ENCODE measurements at regions not wholly inside any gene's neighbourhood (a gene's known extent, or its start where the extent isn't known, plus 50 kb on each side); places are given as distances from the start of the nearest gene placed in this dataset.
A peak's percentile ranks its signal among the peaks of the same experiment; 100 is the strongest.
"Not testable (repeated sequence)": the region's sequence is repeated elsewhere in the genome, so short reads cannot be mapped to it uniquely, and the experiment has no call there.

DNA sequence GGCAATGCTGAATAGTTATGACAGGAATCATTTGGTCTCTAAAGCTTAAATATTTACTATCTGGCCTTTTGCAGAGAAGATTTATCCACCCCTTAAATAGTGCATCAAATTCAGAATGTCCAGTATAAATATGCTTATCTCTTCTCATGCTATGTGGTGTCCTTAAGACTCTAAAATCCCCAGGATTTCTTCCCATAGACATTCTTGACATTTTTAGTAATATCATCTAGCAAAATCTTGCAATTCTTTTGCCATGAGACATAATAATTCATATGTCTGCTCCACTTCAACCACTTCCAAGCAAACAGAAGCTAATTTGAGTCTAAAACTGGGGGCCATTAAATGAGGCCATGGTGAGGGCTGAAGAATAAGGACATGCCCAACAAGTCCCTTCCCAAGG, 1923.4 kb upstream of the CDH9 start:
- peak; percentile 60 for DNase-seq (ENCODE audit: low spot score)

DNA sequence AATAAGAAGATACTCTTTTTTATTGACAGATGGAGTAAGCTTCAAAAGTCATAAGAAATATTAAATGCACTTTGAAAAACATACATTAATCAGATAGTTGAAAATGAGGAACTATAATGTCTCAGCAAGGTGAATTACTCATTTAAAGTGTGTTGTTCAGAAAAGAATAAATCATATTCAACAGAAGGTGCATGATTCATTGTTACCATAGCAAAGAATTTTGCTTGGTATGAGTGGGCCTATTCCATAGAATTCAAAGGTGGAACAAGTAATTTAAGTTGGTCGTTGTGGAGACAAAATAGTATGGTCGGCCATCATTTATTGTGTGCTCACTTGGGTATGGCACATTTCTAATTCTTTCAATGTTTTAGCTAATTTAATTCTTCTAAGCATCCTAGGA, 1920.2 kb upstream of the CDH9 start:
- no peak for DNase-seq (ENCODE audit: low spot score)

DNA sequence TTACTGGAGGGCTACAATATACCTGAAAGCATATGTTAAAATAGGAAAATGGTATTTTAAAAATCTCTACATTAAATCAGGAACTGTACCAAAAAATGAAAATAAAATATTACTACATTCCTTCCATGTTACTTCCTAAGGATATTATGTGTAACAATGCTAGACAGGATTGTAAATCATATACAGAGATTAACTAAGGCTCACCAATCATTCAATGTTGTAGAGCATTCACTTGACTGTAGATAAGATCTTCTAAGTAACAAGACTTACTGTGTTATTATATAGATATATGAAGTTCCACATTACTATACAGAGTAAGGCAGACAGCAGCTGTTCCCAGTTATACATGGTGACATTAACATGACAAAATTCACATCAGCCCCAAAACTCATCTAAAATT, 1919.1 kb upstream of the CDH9 start:
- DNase-seq (ENCODE audit: low spot score): no peak

DNA sequence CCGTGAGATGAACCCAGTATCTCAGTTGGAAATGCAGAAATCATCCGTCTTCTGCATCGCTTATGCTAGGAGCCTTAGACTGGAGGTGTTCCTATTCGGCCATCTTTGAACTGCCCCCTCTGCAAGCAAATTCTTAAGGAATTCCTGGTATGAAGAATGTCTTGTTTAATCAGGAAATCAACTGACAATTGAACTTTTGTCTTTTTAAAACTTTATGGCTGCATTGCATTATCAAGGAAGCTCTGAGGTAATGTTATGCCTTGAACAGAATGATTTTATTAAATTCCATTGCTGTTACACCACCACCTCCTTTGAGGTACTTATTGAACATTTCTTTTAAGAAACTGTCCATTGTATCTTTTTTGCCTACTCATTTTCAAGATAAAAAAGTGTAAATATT, 1915.7 kb upstream of the CDH9 start:
- DNase-seq (ENCODE audit: low spot score): no peak

DNA sequence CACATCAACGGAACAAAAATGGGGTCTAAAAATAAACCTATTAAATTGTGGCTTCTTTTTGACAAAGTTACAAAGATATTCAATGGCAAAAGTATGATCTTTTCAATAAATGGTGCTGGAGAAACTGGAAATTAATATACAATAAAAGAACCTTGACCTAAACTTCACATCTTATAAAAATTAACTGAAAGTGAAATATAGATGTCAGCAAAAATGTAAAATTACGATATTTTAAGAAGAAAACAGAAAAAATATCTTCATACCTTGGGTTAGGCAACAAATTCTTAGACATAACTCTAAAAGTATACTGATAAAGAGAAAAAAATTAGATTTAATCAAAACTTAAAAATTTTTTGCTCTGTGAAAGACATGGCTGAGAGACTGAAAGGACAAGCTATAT, 1909.5 kb upstream of the CDH9 start:
- no peak for DNase-seq (ENCODE audit: low spot score)

DNA sequence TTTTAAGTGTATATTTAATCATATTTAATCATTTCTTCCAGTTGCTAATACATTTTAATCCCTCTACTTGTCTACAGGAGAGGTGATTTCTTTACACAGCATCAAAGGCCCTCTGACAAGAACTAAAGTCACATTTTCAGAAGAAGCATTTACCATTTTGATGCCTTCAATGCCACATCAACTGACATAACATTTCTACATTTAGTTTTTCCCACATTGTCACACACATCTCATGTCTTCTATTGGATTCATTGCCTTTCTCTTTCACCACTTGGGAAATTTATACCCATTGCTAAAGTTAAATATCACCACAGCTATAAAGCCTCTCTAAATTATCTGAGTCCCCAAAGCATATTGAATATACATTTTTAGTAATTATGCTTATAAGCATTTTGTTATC, 1907.5 kb upstream of the CDH9 start:
- no peak for DNase-seq (ENCODE audit: low spot score)

DNA sequence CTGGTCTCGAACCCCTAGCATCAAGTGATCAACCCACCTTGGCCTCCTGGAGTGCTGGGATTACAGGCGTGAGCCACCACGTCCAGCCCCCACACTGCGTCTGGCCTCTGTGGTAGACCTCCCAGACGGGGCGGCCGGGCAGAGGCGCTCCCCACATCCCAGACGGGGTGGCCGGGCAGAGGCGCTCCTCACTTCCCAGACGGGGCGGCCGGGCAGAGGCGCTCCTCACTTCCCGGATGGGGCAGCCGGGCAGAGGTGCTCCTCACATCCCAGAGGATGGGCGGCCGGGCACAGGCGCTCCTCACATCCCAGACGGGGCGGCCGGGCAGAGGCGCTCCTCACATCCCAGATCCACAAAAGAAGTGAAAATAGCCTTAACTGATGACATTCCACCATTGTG, 1891.0 kb upstream of the CDH9 start:
- not testable (repeated sequence) for DNase-seq (ENCODE audit: low spot score)

DNA sequence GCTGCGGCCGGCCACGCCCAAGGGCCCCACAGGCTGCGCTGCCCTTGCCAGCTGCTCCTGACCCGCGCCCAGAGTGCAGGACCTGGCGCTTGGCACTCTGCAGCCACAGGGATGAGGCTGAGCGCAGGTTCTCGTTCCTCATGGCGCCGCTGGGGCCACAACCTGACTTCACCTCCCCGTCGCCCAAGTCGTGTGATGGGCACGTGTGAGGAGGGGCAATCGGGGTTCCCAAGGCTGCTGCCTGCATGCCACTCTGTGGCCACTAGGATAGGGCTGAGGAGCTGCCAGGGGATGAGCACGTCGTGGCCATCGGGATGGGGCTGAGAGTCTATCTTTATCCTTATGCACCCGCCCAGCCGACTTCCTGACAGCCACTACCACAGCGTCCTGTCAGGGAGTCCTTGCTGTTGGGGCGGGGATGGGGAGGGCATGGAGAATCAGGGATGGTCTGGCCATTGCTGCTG, 1890.0 kb upstream of the CDH9 start:
- not testable (repeated sequence) for DNase-seq (ENCODE audit: low spot score)

DNA sequence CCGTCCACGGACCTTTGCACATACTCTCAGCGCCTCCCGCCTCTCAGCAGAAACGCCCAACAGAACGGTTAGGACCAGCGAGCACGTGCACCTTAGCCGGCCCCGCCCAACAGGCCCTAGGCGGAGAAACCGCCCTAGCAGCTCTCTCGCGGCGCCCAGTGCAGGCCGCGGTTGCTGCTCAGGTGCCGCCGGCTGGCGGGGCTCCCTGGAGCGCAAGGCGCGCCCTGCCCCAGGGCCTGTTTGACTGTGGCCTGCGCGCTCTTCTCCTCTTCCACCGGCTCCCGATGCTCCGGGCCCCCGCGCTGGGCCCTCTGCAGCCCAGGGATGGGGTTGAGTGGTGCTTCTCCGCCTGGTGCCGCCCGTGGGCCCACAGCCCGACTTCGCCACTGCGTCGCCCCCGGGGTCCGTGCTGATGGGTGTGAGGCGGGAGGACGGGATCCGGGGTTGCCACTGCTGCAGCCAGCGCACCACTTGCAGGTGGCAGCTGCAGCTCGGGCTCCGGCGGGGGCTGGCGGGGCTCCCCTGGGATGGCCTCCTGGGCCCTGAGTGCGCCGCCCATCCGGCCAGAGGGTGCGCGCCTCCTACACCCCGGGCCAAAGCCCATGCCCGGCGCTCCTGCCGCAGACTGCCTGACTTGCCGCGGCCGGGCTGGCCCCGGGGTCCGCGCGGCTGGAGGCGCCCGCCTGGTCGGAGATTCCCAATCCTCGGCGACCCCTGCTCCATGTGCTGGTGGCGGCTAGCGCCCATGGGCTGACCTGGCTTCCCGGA, 1889.4 kb upstream of the CDH9 start:
- DNase-seq (ENCODE audit: low spot score): no peak

DNA sequence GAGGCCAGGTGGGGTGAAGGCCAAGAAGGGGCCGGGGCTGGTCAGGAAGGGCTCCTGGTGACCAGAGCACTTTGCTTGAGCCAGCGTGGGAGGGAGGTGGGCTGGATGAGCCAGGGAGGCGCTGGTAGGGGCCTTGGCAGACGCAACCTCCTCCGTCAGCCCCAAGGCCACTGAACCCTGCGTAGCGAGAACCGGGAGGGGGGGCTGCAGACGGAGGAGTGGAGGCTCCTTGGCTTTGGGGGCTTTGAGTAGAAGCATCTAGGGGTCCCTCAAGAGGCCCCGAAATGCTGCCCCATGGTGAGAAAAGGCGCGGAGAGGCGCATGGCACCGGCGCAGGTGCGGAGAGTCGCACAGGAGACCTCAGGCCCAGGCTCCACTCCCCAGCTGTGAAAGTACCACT, 1888.0 kb upstream of the CDH9 start:
- no peak for DNase-seq (ENCODE audit: low spot score)

DNA sequence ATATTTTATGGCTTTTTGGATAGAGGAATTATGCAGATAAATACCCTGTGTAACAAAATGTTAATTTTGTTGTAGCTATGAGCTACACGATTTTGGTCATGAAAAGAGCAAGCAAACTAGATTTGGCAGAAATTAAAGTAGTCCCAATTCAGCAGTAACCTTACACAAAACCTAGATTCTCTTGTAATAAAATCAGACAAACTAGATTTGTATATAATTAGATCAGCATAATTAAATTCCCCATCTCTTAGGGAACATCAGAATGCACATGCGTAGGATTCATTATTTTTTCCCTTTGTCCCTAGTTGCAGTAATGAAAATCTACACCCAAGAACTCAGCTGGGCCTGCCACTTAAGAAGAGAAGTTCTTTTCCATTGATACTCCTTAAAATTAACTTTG, 1879.2 kb upstream of the CDH9 start:
- DNase-seq (ENCODE audit: low spot score): no peak

DNA sequence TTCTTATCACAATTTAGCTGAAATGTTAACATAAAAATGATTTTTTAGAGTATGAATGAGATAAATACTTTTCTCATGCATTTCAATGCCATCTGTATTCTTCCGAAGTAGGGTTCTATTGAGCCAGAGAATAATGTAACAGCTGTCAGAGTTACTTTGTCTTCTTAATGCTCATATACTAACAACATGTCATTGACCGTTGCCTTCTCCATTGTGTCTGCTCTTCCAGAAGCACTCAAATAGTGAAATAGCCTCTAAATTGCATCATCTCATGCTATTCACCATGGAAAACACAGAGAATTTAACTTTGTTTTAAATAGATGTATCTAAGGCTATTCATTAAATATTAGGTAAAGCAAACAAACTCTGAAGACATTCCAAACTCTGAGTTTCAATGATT, 1875.9 kb upstream of the CDH9 start:
- no peak for DNase-seq (ENCODE audit: low spot score)

DNA sequence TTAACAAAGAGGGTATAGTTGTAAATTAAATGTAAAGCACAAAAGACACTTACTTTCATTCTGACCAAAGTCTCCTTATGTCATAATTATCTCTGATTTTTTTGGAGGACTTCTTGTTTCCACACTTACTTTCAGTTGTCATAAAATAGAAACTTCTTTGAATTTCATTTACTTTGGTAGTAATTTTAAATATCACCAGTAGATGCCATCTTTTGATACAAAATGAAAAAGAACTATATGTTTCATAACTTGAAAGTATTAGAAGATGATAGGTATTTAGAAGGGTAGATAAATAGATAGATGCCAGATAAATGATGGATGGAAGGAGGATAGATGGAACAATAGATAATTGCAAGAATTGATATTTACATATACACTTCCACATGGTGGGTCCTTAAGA, 1865.3 kb upstream of the CDH9 start:
- DNase-seq (ENCODE audit: low spot score): peak; percentile 2

DNA sequence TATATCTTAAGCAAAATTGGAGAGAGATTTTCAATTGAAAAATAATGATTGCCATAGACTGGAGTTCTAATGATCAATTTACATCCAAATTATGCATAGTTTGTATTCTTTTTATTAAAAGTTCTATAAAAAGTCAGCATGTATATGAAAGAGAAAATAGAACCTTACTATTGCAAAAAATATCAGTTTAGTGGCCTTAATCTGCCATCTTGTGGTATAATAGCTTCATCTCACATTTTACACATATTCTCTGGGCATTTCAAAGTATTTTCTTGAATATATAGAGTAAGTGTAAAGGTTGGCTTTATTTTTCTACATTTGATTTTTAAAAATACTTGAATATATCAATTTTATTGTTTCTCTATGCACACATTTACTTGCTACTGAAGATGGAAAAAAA, 1858.6 kb upstream of the CDH9 start:
- peak; percentile 20 for DNase-seq (ENCODE audit: low spot score)

DNA sequence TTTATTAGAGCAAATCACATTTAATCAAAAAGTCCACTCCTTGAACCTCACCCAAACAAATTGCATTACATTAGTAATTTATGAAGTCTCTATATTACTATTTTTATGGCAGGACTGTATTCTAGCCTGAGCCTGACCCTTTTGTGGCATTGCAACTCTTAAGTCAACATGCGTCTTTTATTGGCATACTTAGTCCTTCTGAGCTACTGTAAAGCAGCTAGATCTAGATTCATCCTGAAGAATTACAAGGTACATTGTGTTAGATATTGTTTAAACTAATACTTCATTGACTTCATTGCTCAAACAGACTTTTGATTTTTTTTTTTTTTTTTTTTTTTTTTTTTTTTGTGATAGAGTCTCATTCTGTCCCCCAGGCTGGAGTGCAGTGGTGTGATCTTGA, 1842.5 kb upstream of the CDH9 start:
- DNase-seq (ENCODE audit: low spot score): no peak

DNA sequence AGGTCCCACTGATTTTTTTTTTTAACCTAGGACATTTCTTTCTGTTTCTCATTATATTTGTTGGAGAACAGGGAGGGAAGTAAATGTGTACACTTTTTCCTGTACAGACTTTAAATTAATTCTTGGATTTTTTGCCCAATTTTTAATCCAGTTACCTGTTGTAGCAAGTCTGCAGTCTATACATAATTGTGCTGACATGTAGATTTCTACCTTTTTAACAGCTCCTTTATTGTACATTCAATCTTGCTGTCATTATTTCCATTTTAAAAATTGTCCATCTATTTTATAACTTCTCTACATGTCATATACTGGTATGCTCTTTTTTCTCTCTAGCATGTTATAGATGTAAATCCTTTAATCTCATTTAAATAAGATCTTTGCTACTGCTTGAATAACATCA, 1838.7 kb upstream of the CDH9 start:
- no peak for DNase-seq (ENCODE audit: low spot score)

DNA sequence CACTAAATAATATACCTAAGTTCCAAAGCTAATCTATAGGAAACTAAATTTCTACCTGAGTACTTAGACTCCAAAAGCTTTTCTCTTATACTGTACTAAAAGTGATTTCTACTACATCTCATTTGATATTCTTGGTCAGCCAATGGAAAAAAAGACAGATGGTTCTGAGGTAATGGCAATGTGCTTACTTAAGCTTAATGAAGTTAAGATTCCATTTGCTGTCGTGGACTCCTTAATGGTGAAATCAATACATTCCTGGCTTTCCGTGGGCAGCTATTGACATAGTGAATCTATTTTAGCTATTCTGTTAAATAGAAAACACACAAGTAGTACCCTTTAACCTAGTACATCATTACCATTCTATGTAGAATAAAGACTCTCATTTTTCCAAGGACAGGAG, 1825.6 kb upstream of the CDH9 start:
- no peak for DNase-seq (ENCODE audit: low spot score)

DNA sequence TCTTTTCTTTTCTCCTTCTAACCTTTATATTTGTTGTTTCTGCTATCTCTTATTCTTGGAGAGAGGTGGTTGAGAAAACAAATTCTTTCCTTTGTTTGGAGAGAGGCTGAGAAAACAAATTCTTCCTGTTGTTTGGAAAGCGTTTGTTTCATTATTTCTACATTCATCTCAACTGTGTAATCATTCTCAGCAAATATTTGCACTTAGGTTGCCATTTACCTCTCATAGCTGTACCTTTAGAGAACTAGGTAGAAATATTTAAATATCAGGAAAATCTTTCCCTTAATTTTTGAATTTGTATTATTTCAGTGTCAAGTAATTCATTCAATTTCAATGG, 1824.4 kb upstream of the CDH9 start:
- DNase-seq (ENCODE audit: low spot score): no peak

DNA sequence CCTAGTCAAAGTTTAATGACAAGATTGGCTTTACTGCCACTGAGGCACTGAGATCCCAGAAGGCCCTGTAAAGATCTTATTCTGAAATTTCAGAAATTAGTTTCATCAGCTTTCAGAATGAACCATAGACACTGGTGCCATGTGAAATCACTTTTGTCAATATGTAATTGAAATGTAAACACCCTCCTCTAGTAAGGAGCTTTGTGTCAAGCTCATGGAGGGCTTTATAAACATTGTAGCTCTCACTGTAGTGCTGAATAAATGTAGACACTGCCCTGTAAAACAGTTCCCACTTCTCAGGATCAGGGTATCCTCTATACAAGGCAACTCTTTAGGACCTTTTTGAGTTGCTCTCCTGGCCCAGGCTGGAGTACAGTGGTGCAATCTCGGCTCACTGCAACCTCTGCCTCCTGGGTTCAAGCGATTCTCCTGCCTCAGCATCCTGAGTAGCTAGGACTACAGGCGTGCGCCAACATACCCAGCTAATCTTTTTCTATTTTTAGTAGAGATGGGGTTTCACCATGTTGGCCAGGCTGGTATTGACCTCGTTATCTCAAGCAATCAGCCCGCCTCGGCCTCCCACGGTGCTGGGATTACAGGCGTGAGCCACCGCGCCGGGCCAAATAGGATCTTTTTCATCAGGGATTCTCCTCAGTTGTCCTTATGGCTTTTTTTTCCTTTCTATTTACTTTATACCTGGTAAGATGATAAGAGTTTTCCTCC, 1823.9 kb upstream of the CDH9 start:
- DNase-seq (ENCODE audit: low spot score): no peak

DNA sequence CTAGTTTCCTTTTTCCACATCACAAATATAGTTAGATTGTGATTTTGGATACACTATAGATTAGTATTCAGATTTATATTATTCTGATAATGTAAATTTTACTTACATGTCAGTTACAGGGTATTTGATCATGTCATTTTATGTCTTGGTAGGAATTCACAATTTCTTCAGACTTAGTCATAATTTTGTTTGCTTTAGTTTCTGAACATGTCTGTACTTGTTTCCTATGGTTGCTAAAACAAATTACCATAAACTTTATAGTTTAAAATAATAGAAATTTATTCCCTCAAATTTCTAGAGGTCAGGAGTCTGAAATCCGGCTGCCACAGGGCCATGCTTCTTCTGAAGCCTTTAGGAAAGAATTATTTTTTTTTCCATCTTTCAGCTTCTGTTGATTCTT, 1817.2 kb upstream of the CDH9 start:
- no peak for DNase-seq (ENCODE audit: low spot score)

DNA sequence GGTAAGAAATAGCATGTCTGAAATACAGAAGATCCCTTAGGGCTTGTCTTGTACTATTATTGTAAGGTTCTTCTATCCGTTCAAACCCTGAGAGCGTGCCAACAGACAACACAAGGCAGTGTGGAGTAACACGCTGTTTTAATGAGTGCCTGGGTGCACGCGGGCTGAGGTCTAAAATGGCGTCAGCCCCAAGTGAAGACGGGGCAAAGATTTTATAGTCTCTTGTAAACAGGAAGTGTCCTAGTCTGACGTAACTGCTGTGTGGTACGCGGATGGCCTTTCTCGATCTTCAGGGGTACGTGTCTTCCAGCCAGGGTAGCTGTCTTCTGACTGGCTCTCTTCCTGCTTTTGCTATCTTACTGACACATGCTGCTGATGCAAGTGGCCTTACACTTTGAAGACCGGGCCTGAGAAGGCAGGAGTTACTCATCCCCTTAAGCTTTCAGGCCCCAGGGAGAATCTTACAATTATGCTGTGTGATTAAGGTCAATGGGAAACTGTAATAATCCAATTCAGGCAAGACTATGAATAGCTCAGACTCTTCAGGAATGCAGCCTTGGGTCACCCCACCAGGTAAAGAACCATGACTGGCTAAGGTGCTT, 1812.0 kb upstream of the CDH9 start:
- no peak for DNase-seq (ENCODE audit: low spot score)

DNA sequence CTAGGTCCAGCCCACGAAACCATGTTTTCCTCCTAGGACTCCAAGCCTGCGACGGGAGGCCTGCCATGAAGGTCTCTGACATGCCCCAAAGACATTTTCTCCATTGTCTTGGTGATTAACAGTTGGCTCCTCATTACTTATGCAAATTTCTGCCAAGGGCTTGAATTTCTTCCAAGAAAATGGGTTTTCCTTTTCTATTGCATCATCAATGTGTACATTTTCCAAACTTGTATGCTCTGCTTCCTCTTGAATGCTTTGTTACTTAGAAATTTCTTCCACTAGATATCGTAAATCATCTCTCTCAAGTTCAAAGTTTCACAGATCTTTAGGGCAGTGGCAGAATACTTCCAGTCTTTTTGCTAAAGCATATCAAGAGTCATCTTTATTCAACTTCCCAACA, 1792.7 kb upstream of the CDH9 start:
- DNase-seq (ENCODE audit: low spot score): no peak

DNA sequence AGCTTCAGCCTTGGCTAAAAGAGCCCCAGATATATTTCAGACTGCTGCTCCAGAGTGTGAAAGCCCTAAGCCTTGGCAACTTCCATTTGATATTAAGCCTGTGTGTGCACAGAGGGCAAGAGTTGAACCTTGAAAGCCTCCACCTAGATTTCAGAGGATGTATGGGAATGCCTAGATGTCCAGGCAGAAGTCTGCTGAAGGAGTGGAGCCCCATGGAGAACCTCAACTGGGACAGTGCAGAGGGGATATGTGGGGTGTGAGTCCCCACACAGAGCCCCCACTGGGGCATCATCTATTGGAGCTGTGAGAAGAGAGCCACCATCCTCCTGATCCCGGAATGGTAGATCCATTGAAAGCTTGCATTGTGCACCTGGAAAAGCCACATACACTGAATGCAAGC, 1784.8 kb upstream of the CDH9 start:
- DNase-seq (ENCODE audit: low spot score): no peak
